K562 (cell line): ENCODE measurements at regions not wholly inside any gene's neighbourhood (a gene's known extent, or its start where the extent isn't known, plus 50 kb on each side); places are given as distances from the start of the nearest gene placed in this dataset.
"Not testable (repeated sequence)": the region's sequence is repeated elsewhere in the genome, so short reads cannot be mapped to it uniquely, and the experiment has no call there.

Source experiments
- ATAC-seq: fragments of 200-7000 bp; cut with Tn5 transposase; 3 replicates; pipeline ENCODE4 v1.9.1; 2020; ENCODE audit warnings: moderate library complexity
- BruUV-seq: library from RNA; stranded (reverse); fragments of 400-500 nt; replicated peaks from 2 replicates; lab custom pipeline; 2021; lab: Mats Ljungman, UMichigan
- CTCF ChIA-PET: fragments of 300-600 bp; formaldehyde crosslinking; extraction: SDS; loops from one replicate; lab custom pipeline; 2021; ENCODE audit warnings: low intra/inter-chr PET ratio; lab: Yijun Ruan, JAX
- POLR2A ChIA-PET: fragments of 300-600, 350-650 bp; sonication (Branson Sonifier 250); formaldehyde crosslinking; extraction: SDS; loops from one replicate; lab custom pipeline; 2021; ENCODE audit warnings: antibody characterized with exemption, inconsistent platforms; lab: Yijun Ruan, JAX
- DNase-seq, 4 experiments: peaks; one replicate each; pipeline versions ENCODE4 v3.0.0 to v3.0.0-alpha.2; 2011 to 2018; ENCODE audit warnings: low spot score in 3 of 4, mixed read lengths in 3 of 4; ENCODE audit errors: extremely low read depth in 1 of 4
- FAIRE-seq: peaks from 2 replicates; lab custom pipeline; 2011; peaks lifted over from hg19 to GRCh38; lab: Jason Lieb, UNC
- H2AFZ ChIP-seq: 2 replicates; pipeline ENCODE4 v1.6.0; 2011; ENCODE audit warnings: low read depth, low read length, control low read depth, inconsistent platforms
- H3K27ac ChIP-seq: fragments of 200-600 bp; 3 replicates; pipeline ENCODE4 v1.8.0; 2011; ENCODE audit warnings: low read depth, mild to moderate bottlenecking, control low read depth, inconsistent platforms, low read length, moderate library complexity, mixed read lengths; ENCODE audit errors: extremely low read depth
- H3K27me3 ChIP-seq, 2 experiments: fragments of 300-600 bp in 1 of 2; 2 replicates in 1 of 2; 3 replicates in 1 of 2; pipeline versions ENCODE4 v1.6.0 to v1.8.0; 2011; ENCODE audit warnings: inconsistent platforms in 2 of 2, low read length in 2 of 2, mild to moderate bottlenecking in 1 of 2, mixed read lengths in 1 of 2, moderate library complexity in 1 of 2; ENCODE audit not compliant: control insufficient read depth in 2 of 2, insufficient read depth in 2 of 2
- H3K36me3 ChIP-seq: fragments of 300-600 bp; 3 replicates; pipeline ENCODE4 v1.8.0; 2011; ENCODE audit warnings: mild to moderate bottlenecking, low read length, inconsistent platforms; ENCODE audit not compliant: control insufficient read depth, insufficient read depth
- H3K4me1 ChIP-seq, 2 experiments: fragments of 200-600 bp in 1 of 2; replicated peaks in 1 of 2; 2 replicates in 1 of 2; 3 replicates in 1 of 2; pipeline versions ENCODE4 v1.5.1 to v1.8.0; 2011; ENCODE audit warnings: inconsistent platforms in 2 of 2, low read length in 2 of 2, mild to moderate bottlenecking in 1 of 2, mixed read lengths in 1 of 2, moderate library complexity in 1 of 2; ENCODE audit not compliant: control insufficient read depth in 2 of 2, insufficient read depth in 2 of 2
- H3K4me2 ChIP-seq: 2 replicates; pipeline ENCODE4 v1.6.1; 2011; ENCODE audit warnings: low read length, control low read depth, inconsistent platforms, mixed read lengths; ENCODE audit not compliant: insufficient read depth
- H3K4me3 ChIP-seq: fragments of 200-600 bp; sonication (generic), shearing (Covaris generic); 2 replicates; pipeline ENCODE4 v1.5.1; 2016; ENCODE audit warnings: control low read depth, inconsistent platforms
- H3K79me2 ChIP-seq: fragments of 200-600 bp; 3 replicates; pipeline ENCODE4 v1.8.0; 2011; ENCODE audit warnings: low read length, inconsistent platforms; ENCODE audit not compliant: control insufficient read depth, insufficient read depth
- H3K9ac ChIP-seq, 2 experiments: 2 replicates each; pipeline versions ENCODE4 v1.6.0 to v1.6.1; 2011; ENCODE audit warnings: low read depth in 2 of 2, low read length in 2 of 2, control low read depth in 1 of 2, inconsistent platforms in 1 of 2, mild to moderate bottlenecking in 1 of 2, mixed read lengths in 1 of 2; ENCODE audit not compliant: insufficient read depth in 1 of 2
- H3K9me1 ChIP-seq: one replicate; pipeline ENCODE4 v1.6.0; 2011; ENCODE audit warnings: inconsistent platforms, mild to moderate bottlenecking, low read length, moderate library complexity; ENCODE audit not compliant: control insufficient read depth, insufficient read depth
- H3K9me3 ChIP-seq: replicated peaks from 2 replicates; pipeline ENCODE4 v1.5.1; 2011; ENCODE audit warnings: low read depth, low read length, inconsistent platforms; ENCODE audit not compliant: control insufficient read depth, insufficient read depth
- H4K20me1 ChIP-seq: replicated peaks from 2 replicates; pipeline ENCODE4 v1.6.1; 2011; ENCODE audit warnings: low read length, inconsistent platforms, mixed read lengths; ENCODE audit not compliant: control insufficient read depth, insufficient read depth
- CSDE1 ChIP-seq, 2 experiments: fragments of 450-650 bp; IDR thresholded peaks; 2 replicates each; pipeline ENCODE4 v1.6.1; 2016; ENCODE audit warnings: mild to moderate bottlenecking in 1 of 2
- RCOR1 ChIP-seq, 2 experiments: IDR thresholded peaks; 2 replicates each; pipeline ENCODE4 v1.6.1; 2012; ENCODE audit warnings: low read depth in 2 of 2, low read length in 2 of 2, borderline replicate concordance in 1 of 2, improper control_type of control experiment in 1 of 2
- RHOXF2B ChIP-seq: fragments of 250-450 bp; sonication (Bioruptor Pico); conservative IDR thresholded peaks from 2 replicates; pipeline ENCODE4 v1.5.1; 2021
- SMAD3 ChIP-seq: fragments of 450-650 bp; formaldehyde crosslinking; conservative IDR thresholded peaks from 2 replicates; pipeline ENCODE4 v1.4.0; 2020; ENCODE audit warnings: mild to moderate bottlenecking
- ZNF282 ChIP-seq: sonication (generic); formaldehyde crosslinking; IDR thresholded peaks from 2 replicates; pipeline ENCODE4 v1.8.1; 2023; ENCODE audit warnings: missing genetic modification reagents
- WGBS: fragments of 100-300 bp; shearing (Covaris generic); methylation state at CpG from one replicate; pipeline ENCODE4 v1.1.6; 2016; ENCODE audit warnings: low coverage, mixed read lengths; ENCODE audit not compliant: insufficient coverage; ENCODE audit errors: missing lambda C conversion rate; 5-methylcytosine and 5-hydroxymethylcytosine counted together
- in situ Hi-C: fragments of 300-500 bp; cut with MboI; formaldehyde crosslinking; loops from 4 replicates; pipeline ENCODE4 v1.15.0; 2018; ENCODE audit warnings: inconsistent platforms, mixed read lengths
- intact Hi-C: fragments of 100-400 bp; cut with micrococcal nuclease; formaldehyde crosslinking; loops from 2 replicates; pipeline ENCODE4 v1.14.2; 2022
- TF ChIP-seq, protein P1 (sequence below): sonication (generic); formaldehyde crosslinking; IDR thresholded peaks from 2 replicates; pipeline ENCODE4 v1.8.0; 2022; ENCODE audit warnings: mild to moderate bottlenecking, missing genetic modification reagents

DNA sequence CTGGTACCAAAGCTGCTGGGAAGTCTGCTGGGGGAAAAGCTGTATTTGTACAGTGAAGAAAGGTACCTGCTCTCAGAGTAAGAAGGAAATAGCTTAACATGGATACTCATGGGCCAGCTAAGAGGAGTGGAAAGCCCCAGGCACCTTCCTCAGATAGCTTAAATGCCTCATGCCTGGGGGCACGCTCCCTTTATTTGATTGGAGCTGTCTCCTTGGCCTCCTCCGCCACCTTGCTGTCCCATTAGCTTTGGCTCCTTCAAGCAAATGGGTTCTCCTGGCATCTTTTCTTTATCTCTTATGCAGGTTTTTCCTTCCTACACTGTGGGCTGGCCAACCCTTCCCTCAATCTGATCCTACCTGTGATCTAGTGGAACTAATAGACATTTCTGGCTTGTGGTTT is 318.5 kb downstream of the SH2D4B start (continued):
- no peak for TF ChIP-seq RCOR1 (IDR thresholded peaks at IDR 0.05; ENCODE audit: borderline replicate concordance in 1 of 2, low read depth in 2 of 2, low read length in 2 of 2)
- TF ChIP-seq, protein P1, sequence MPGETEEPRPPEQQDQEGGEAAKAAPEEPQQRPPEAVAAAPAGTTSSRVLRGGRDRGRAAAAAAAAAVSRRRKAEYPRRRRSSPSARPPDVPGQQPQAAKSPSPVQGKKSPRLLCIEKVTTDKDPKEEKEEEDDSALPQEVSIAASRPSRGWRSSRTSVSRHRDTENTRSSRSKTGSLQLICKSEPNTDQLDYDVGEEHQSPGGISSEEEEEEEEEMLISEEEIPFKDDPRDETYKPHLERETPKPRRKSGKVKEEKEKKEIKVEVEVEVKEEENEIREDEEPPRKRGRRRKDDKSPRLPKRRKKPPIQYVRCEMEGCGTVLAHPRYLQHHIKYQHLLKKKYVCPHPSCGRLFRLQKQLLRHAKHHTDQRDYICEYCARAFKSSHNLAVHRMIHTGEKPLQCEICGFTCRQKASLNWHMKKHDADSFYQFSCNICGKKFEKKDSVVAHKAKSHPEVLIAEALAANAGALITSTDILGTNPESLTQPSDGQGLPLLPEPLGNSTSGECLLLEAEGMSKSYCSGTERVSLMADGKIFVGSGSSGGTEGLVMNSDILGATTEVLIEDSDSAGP (CRISPR knock-in tag): no peak
- no peak for TF ChIP-seq ZNF282 (CRISPR knock-in tag)
- no peak for TF ChIP-seq SMAD3 (CRISPR knock-in tag)
- no peak for TF ChIP-seq CSDE1 (IDR thresholded peaks at IDR 0.05)
- TF ChIP-seq RHOXF2B (CRISPR knock-in tag): no peak
- TF ChIP-seq, all 486 proteins: peak for 0

DNA sequence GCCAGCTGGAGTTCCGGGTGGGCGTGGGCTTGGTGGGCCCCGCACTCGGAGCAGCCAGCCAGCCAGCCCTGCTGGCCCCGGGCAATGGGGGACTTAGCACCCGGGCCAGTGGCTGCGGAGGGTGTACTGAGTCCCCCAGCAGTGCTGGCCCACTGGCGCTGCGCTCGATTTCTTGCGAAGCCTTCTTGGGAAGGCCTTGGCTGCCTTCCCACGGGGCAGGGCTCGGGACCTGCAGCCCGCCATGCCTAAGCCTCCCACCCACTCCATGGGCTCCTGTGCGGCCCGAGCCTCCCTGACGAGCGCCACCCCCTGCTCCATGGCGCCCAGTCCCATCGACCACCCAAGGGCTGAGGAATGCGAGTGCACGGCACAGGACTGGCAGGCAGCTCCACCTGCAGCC is 321.6 kb downstream of the SH2D4B start:
- 77% methylated on average over 10 of the region's 22 CpGs for whole genome bisulfite sequencing
- CTCF ChIA-PET, FAIRE-seq, in situ Hi-C loops, POLR2A ChIA-PET, H2AFZ ChIP-seq, H3K27ac ChIP-seq, BruUV-seq, H3K4me3 ChIP-seq, H3K27me3 ChIP-seq, DNase-seq, H3K4me2 ChIP-seq, H3K79me2 ChIP-seq, H3K9me1 ChIP-seq, H3K36me3 ChIP-seq, H3K9ac ChIP-seq, H3K9me3 ChIP-seq, ATAC-seq, H3K4me1 ChIP-seq, intact Hi-C loops, H4K20me1 ChIP-seq: not testable (repeated sequence)
